ENCODE measurements at regions not wholly inside any gene's neighbourhood (a gene's known extent, or its start where the extent isn't known, plus 50 kb on each side); places are given as distances from the start of the nearest gene placed in this dataset.

GRCh38 chrX:131617182-131617581, 73.3 kb downstream of the OR13H1 start:
- no peak for TF ChIP-seq SIN3A (IDR thresholded peaks at IDR 0.05; ENCODE audit: low read depth)
- TF ChIP-seq ELF1 (IDR thresholded peaks at IDR 0.05; ENCODE audit: borderline replicate concordance, low read depth), result no peak
- no peak for TF ChIP-seq MAX (IDR thresholded peaks at IDR 0.05)
